ENCODE measurements at regions not wholly inside any gene's neighbourhood (a gene's known extent, or its start where the extent isn't known, plus 50 kb on each side); places are given as distances from the start of the nearest gene placed in this dataset.

DNA sequence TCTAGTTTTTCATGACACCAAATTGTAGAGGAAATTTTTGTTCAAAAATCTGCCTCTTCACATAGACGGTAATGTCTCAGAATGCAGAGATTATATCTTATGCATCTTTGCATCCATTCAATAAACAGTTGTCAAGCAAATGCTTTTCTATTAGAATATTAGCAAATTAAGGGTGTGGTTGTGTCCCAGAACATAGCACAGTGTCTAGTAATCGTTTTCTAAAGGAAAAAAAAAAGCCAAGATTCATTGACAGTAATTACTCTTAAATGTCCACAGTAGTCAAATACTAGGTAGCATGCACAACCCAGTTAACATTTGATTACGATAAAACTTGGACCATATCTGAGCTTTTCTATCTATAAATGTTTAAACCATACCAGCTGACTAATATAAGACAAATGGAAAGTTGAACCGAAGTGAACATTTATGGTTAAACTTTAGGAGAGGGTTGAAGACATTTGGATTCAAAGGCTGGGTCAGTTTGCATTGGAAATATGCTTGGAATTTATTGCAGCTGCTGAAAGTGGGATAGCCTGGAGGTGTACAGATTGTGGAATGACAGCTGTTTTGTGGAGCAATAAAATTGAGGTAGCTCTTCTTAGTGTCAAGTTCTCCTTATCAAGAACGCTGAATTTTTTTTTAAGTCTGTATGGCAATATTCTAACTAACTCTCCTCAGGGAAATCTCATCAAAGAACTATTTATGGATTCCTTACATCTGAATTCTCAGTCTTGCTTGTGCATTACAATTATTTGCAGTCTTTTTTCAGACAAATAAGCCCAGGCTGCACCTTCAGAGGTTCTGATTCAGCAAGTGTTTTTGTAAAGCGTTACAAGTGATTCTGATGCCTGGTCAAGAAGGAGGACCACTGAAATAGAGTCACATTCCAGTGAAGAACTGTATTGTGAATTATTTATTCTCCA lies 66.7 kb upstream of the ATP2B1 start:
- Mint-ChIP-seq H3K4me1 (ENCODE audit: low read depth, unreplicated experiment) (peaks cover 31% of the 10 kb centered on the region), H3K9me3 (ENCODE audit: unreplicated experiment) (peaks cover 3% of the 10 kb centered on the region), H3K27ac (ENCODE audit: unreplicated experiment) (no peak overlapping the region), H3K36me3 (ENCODE audit: low read depth, unreplicated experiment) (no peaks in the 10 kb centered on the region), H3K4me3 (ENCODE audit: unreplicated experiment) (no peak overlapping the region), H3K27me3 (ENCODE audit: low read depth, unreplicated experiment) (no peaks in the 10 kb centered on the region)
- Histone ChIP-seq H2AFZ (ENCODE audit: low read depth, low read length) (no peak overlapping the region), H3K4me2 (ENCODE audit: low read length) (no peak overlapping the region), H3K27ac (ENCODE audit: low read depth, low read length) (no peak overlapping the region), H3K4me3 (ENCODE audit: insufficient read depth, low read depth, low read length) (no peak overlapping the region), H3K27me3 (ENCODE audit: insufficient read depth, low read length) (no peaks in the 10 kb centered on the region), H3K36me3 (ENCODE audit: insufficient read depth, low read length) (no peaks in the 10 kb centered on the region), H4K20me1 (ENCODE audit: insufficient read depth, low read length) (no peaks in the 10 kb centered on the region), H3K4me1 (ENCODE audit: insufficient read depth, low read length) (no peaks in the 10 kb centered on the region), H3K9me3 (ENCODE audit: insufficient read depth, low read depth, low read length) (no peaks in the 10 kb centered on the region), H3K9ac (ENCODE audit: low read length) (no peak overlapping the region), H3K79me2 (ENCODE audit: insufficient read depth, low read length) (no peaks in the 10 kb centered on the region)
- peak; percentile 60 for FAIRE-seq
- DNase-seq (ENCODE audit: low read depth) = peak; percentile 32
- no peak for TF ChIP-seq EZH2 (IDR thresholded peaks at IDR 0.05; ENCODE audit: insufficient read depth, low read length)
- TF ChIP-seq, protein P1, sequence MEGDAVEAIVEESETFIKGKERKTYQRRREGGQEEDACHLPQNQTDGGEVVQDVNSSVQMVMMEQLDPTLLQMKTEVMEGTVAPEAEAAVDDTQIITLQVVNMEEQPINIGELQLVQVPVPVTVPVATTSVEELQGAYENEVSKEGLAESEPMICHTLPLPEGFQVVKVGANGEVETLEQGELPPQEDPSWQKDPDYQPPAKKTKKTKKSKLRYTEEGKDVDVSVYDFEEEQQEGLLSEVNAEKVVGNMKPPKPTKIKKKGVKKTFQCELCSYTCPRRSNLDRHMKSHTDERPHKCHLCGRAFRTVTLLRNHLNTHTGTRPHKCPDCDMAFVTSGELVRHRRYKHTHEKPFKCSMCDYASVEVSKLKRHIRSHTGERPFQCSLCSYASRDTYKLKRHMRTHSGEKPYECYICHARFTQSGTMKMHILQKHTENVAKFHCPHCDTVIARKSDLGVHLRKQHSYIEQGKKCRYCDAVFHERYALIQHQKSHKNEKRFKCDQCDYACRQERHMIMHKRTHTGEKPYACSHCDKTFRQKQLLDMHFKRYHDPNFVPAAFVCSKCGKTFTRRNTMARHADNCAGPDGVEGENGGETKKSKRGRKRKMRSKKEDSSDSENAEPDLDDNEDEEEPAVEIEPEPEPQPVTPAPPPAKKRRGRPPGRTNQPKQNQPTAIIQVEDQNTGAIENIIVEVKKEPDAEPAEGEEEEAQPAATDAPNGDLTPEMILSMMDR (IDR thresholded peaks at IDR 0.05; ENCODE audit: insufficient read depth, low read depth, low read length) = no peak

DNA sequence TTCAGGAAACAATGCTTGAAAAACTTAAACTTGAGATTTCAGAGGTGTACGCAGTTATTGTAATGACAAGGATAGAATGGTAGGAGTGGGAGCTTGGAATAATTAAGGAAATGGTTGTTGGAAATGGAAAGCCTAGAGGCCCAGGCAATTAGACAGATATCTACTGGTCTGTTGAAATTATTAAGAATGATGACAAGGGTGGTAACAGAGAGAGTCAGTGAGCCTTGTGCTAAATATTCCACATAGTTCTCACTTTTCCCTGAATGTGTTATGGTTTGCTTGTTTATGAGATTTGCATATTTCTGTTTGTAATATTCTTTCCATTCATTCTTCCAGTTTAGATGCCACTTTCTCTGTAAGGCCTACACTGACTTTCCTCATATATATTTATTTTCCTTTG lies 66.0 kb upstream of the ATP2B1 start:
- no peak overlapping the region for H3K27ac Mint-ChIP-seq (ENCODE audit: unreplicated experiment)

More for the DNA sequence above, 66.0 kb upstream of the ATP2B1 start:
- Histone ChIP-seq H3K9me3 (ENCODE audit: insufficient read depth, low read depth, low read length) (no peaks in the 10 kb centered on the region), H3K27ac (ENCODE audit: low read depth, low read length) (no peak overlapping the region), H3K4me2 (ENCODE audit: low read length) (no peak overlapping the region), H3K9ac (ENCODE audit: low read length) (no peak overlapping the region), H3K79me2 (ENCODE audit: insufficient read depth, low read length) (no peaks in the 10 kb centered on the region), H2AFZ (ENCODE audit: low read depth, low read length) (no peak overlapping the region), H3K4me1 (ENCODE audit: insufficient read depth, low read length) (no peaks in the 10 kb centered on the region), H3K27me3 (ENCODE audit: insufficient read depth, low read length) (no peaks in the 10 kb centered on the region), H3K36me3 (ENCODE audit: insufficient read depth, low read length) (no peaks in the 10 kb centered on the region), H4K20me1 (ENCODE audit: insufficient read depth, low read length) (no peaks in the 10 kb centered on the region), H3K4me3 (ENCODE audit: insufficient read depth, low read depth, low read length) (no peak overlapping the region)
- no peak for DNase-seq (ENCODE audit: low read depth)
- Mint-ChIP-seq H3K4me1 (ENCODE audit: low read depth, unreplicated experiment) (peaks cover 31% of the 10 kb centered on the region), H3K9me3 (ENCODE audit: unreplicated experiment) (peaks cover 3% of the 10 kb centered on the region), H3K27me3 (ENCODE audit: low read depth, unreplicated experiment) (no peaks in the 10 kb centered on the region), H3K4me3 (ENCODE audit: unreplicated experiment) (no peak overlapping the region), H3K36me3 (ENCODE audit: low read depth, unreplicated experiment) (no peaks in the 10 kb centered on the region)
- TF ChIP-seq EZH2 (IDR thresholded peaks at IDR 0.05; ENCODE audit: insufficient read depth, low read length) = no peak
- TF ChIP-seq, protein P1 (IDR thresholded peaks at IDR 0.05; ENCODE audit: insufficient read depth, low read depth, low read length) = no peak
- FAIRE-seq = peak; percentile 55
